ENCODE measurements at regions not wholly inside any gene's neighbourhood (a gene's known extent, or its start where the extent isn't known, plus 50 kb on each side); places are given as distances from the start of the nearest gene placed in this dataset.

- Histone ChIP-seq H3K4me2 (ENCODE audit: low read depth, low read length) (no peak overlapping the region), H4K20me1 (ENCODE audit: insufficient read depth, low read length) (no peaks in the 10 kb centered on the region), H3K9me3 (ENCODE audit: low read length) (no peaks in the 10 kb centered on the region), H3K27me3 (ENCODE audit: control insufficient read depth in 1 of 2, insufficient read depth in 2 of 2, low read length in 2 of 2) (no peaks in the 10 kb centered on the region), H2AFZ (ENCODE audit: low read length) (no peak overlapping the region), H3K4me1 (ENCODE audit: insufficient read depth, low read length) (no peaks in the 10 kb centered on the region), H3K9ac (ENCODE audit: insufficient read depth, low read depth, low read length) (no peak overlapping the region), H3K4me3 (replicated peaks in 1 of 3; ENCODE audit: insufficient read depth in 1 of 3, low read depth in 2 of 3, low read length in 3 of 3) (no peak overlapping the region), H3K27ac (ENCODE audit: extremely low read length, insufficient read depth, low read length) (no peak overlapping the region), H3K79me2 (ENCODE audit: insufficient read depth, low read length) (no peaks in the 10 kb centered on the region), H3K36me3 (replicated peaks in 1 of 2; ENCODE audit: control insufficient read depth in 1 of 2, insufficient read depth in 2 of 2, low read length in 2 of 2) (no peaks in the 10 kb centered on the region)
- intact Hi-C loops (cut with micrococcal nuclease; ENCODE audit: unreplicated experiment) (no loop called here), in situ Hi-C loops (cut with HindIII; ENCODE audit: extremely low pct_ligation_motif_present, low pct_unique_long_range_greater_than_20kb) (no loop called here)
- ChIA-PET POLR2A (no interaction called here), CTCF (ENCODE audit: low intra/inter-chr PET ratio, low total read pairs) (no interaction called here)
- DNase-seq (ENCODE audit: low spot score), result no peak
- TF ChIP-seq KDM3A (CRISPR knock-in tag; IDR thresholded peaks at IDR 0.05; ENCODE audit: low read depth), result no peak
- TF ChIP-seq HMGA1 (CRISPR knock-in tag; conservative IDR thresholded peaks at IDR 0.05), result no peak
- TF ChIP-seq NR3C1 (CRISPR knock-in tag; IDR thresholded peaks at IDR 0.05), result no peak
- TF ChIP-seq WIZ (CRISPR knock-in tag; IDR thresholded peaks at IDR 0.05), result no peak
- FAIRE-seq, result no peak
- no peak for ATAC-seq
- 2% methylated on average over 6 of the region's 6 CpGs for WGBS (ENCODE audit: low lambda C conversion rate)
- no TSS peak for BruUV-seq (replicated peaks)
These were observed 2125.7 kb upstream of the PCDH20 start for GRCh38 chr13:63541336-63541735.

- 0% methylated on average over 1 of the region's 1 CpG for WGBS (ENCODE audit: low lambda C conversion rate)
- no TSS peak for BruUV-seq (replicated peaks)
- ChIA-PET CTCF (ENCODE audit: low intra/inter-chr PET ratio, low total read pairs) (no interaction called here), POLR2A (no interaction called here)
- H3K4me3 ChIP-seq (replicated peaks in 1 of 3; ENCODE audit: insufficient read depth in 1 of 3, low read depth in 2 of 3, low read length in 3 of 3), result no peak overlapping the region
- H3K79me2 ChIP-seq (ENCODE audit: insufficient read depth, low read length), result no peaks in the 10 kb centered on the region
- H3K27ac ChIP-seq (ENCODE audit: extremely low read length, insufficient read depth, low read length), result no peak overlapping the region
- no peaks in the 10 kb centered on the region for H3K36me3 ChIP-seq (replicated peaks in 1 of 2; ENCODE audit: control insufficient read depth in 1 of 2, insufficient read depth in 2 of 2, low read length in 2 of 2)
- no peaks in the 10 kb centered on the region for H4K20me1 ChIP-seq (ENCODE audit: insufficient read depth, low read length)
- ATAC-seq, result no peak
- no peaks in the 10 kb centered on the region for H3K27me3 ChIP-seq (ENCODE audit: control insufficient read depth in 1 of 2, insufficient read depth in 2 of 2, low read length in 2 of 2)
- in situ Hi-C loops (cut with HindIII; ENCODE audit: extremely low pct_ligation_motif_present, low pct_unique_long_range_greater_than_20kb) (no loop called here), intact Hi-C loops (cut with micrococcal nuclease; ENCODE audit: unreplicated experiment) (no loop called here)
- no peak overlapping the region for H3K9ac ChIP-seq (ENCODE audit: insufficient read depth, low read depth, low read length)
- H3K9me3 ChIP-seq (ENCODE audit: low read length), result no peaks in the 10 kb centered on the region
- H3K4me2 ChIP-seq (ENCODE audit: low read depth, low read length), result no peak overlapping the region
- TF ChIP-seq ZNF12 (CRISPR knock-in tag; IDR thresholded peaks at IDR 0.05), result no peak
- no peak for TF ChIP-seq SP140L (CRISPR knock-in tag; IDR thresholded peaks at IDR 0.05; ENCODE audit: borderline replicate concordance)
- no peak for TF ChIP-seq RARA (CRISPR knock-in tag; IDR thresholded peaks at IDR 0.05)
- TF ChIP-seq JUND (CRISPR knock-in tag; IDR thresholded peaks at IDR 0.05), result no peak
- no peak for TF ChIP-seq KDM5A (IDR thresholded peaks at IDR 0.05; ENCODE audit: borderline replicate concordance, low read length)
- H3K4me1 ChIP-seq (ENCODE audit: insufficient read depth, low read length), result no peaks in the 10 kb centered on the region
- no peak overlapping the region for H2AFZ ChIP-seq (ENCODE audit: low read length)
- DNase-seq (ENCODE audit: low spot score), result no peak
- FAIRE-seq, result no peak
These were observed 2124.4 kb upstream of the PCDH20 start for GRCh38 chr13:63540061-63540460.
